ENCODE measurements at regions not wholly inside any gene's neighbourhood (a gene's known extent, or its start where the extent isn't known, plus 50 kb on each side); places are given as distances from the start of the nearest gene placed in this dataset.
"Not testable (repeated sequence)": the region's sequence is repeated elsewhere in the genome, so short reads cannot be mapped to it uniquely, and the experiment has no call there.

DNA sequence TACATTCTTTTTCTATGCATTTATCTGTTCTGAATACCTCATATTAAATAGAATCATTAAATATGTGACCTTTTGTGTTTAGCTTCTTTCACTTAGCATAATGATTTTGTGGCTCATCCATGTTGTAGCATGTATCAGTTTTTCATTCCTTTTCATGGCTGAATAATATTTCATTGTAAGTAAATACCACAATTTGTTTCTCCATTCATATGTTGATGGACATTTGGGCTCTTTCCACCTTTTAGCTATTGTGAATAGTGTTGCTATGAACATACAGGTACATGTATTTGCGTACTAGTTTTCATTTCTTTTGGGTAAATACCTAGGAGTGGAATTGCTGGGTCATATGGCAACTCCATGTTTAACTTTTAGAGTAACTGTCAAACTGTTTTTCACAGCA lies 85.1 kb downstream of the GNL3L start:
- DNase-seq: no peak

DNA sequence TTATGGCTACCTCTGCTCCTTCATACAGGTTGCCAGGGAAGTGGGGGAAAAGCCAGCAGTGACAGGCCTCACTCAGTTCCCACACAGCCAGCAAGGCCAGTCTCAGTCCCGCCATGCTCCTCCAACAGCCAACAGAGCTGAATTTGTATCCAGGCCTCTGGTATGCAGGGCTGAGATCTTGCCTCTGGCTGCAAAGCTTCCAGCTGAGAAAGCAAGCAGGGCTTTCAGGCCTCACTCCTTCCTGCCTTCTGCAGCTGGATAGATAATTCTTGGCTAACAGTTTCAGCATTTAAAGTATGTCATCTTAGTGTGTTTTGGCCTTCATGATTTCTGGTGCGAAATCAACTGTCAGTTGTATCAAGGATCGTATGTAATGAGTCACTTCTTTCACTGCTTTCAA lies 103.6 kb downstream of the GNL3L start:
- no peak for DNase-seq

DNA sequence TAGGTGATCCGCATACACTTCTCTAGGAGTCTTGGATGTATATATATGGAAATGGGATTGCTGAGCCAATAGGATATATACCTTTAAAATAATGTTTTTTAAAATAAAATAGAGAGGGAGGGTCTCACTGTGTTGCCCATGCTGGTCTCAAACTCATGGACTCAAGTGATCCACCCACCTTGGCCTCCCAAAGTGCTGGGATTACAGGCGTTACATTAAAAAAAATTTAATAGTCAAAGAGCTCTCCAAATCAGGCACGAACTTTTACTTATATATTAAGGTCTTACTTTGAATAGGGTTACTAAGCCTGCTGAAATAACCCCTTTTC lies 109.0 kb downstream of the GNL3L start:
- peak; percentile 1 for DNase-seq

DNA sequence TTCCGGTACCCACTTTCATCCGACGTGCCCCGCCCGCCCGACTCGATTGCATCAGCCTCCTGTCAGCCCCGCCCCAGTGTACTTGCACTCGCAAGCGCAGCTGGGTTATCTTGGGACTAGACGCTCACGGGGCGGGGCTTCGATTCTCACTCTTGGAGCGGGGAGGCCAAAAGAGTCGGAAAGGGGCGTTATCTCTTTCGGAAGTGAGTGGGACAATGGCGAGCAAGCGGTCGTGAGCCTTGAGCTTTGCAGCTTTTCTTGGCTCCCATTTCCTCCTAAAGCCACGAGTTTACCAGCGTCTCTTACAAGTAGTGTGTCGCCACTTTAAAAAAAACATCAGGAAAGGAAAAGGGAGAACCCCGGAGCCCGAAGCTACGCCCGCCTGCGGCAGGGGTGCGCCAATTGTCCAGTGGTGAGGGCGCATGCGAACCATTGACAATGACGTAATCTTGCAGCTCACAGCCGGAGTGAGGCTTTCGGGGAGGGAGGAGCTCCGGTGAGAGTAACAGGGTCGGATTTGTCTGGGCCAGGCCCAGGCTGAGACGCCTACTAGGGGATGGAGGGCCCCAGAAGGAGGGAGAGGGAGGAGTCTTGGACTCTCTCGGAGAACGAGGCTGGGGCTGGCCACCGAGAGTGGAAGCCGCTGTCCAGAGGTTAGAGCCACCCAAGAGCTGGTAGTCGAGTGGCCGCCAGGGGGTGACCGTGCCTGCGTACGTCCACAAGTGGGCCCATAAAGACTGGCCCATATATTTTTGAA lies 109.5 kb downstream of the GNL3L start:
- peak; percentile 93 for DNase-seq

DNA sequence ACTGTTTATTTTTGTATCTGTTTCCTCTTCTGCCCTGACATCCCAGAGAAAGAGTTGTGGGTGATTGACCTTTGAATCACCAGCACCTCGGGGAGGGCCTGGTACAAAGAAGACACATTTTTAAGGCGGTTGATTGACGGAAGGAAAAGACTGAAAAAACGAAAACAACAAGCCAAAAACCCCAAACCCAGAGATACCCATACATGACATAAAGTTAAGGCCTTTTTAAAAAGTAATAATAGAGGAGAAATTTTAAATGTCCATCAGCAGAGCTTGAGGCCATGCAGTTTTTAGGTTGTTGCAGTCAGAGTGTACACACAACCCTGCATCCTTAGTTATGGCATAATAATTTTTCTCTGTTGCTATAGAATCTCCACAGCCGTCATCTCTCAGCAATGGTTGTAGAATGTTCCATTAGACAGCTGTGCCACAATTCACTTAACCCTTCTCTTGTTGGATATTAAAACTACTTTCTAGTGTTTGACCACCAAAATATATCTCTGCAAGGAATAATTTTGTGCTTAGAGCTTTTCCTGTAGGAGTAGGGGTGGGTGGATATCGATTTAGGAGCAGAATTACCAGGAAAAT lies 110.2 kb downstream of the GNL3L start:
- peak; percentile 4 for DNase-seq

DNA sequence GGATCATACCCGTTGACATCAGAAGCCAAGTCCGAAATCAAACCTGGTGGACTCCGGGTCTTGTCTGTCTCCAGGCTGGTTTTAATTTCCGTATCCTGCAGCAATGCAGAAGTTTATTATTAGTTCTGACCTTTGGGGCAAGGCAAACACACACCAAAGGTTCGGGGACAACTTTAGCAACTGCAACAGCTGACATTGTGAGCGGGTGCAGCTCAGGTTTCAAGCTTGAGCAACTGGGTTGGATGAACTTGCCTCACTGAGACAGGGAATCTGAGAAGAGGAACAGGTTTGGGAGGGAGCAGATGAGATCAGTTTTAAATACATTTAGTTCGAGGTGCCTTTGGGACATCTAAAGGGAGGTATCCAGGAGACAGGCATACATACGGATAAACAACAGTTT lies 110.7 kb downstream of the GNL3L start:
- DNase-seq: peak; percentile 51

DNA sequence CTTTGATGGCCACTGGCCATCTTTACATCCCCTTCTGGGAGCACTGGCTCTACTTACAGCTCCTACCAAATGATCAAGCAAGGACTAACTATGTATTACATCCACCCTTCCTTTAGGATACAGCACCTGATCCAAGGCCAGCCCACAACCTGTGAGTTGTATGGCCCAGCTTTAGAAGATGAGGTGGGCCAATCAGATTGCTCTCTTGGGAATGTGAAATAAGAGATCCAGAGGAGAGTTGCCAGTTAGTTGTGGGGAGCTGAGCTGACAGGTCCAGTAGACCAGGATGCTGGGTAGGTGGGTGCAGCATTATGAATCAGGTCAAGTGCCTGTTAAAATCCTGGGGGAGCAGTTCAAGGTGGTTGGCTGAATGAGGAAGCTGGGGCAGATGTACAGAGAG lies 111.5 kb downstream of the GNL3L start:
- no peak for DNase-seq

DNA sequence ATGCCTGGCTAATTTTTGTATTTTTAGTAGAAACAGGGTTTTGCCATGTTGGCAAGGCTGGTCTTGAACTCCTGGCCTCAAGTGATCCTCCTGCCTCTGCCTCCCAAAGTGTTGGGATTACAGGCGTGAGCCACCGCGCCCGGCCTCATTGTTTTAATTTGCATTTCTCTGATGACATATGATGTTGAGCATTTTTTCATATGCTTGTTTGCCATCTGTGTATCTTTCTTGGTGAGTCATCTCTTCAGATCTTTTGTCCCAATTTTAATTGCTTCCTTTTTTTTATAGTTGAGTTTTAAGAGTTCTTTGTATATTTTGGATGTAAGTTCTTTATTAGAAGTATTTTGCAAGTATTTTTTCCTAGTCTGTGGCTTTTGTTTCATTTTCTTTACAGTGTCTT lies 117.6 kb downstream of the GNL3L start:
- not testable (repeated sequence) for DNase-seq

DNA sequence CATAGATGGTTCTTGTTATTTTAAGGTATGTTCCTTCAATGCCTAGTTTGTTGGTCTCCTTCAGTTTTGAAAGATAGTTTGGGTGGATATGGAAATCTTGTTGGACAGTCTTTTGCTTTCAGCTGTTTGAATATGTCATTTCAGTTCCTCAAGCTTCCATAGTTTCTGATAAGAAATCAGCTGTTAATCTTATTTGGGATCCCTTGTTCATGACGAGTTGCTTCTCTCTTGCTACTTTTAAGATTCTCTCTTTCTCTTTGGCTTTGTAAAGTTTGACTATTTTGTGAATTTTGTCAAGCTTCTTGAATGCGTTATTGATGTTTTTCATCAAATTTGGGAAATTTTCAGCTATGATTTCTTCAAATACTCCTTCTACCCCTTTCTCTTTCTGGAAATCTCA lies 129.5 kb downstream of the GNL3L start:
- no peak for DNase-seq

DNA sequence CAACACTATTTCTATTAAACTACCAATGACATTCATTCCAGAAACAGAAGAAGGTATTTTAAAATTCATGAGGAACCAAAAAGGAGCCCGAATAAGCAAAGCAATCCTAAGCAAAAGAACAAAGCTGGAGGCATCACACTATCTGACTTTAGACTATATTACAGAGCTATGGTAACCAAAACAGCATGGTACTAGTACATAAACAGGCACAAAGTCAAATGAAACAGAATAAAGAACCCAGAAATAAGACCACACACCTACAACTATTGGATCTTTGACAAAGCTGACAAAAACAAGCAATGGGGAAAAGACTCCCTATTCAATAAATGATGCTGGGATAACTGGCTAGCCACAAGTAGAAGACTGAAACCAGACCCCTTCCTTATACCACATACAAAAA lies 122.3 kb downstream of the ITIH6 start:
- DNase-seq: no peak

DNA sequence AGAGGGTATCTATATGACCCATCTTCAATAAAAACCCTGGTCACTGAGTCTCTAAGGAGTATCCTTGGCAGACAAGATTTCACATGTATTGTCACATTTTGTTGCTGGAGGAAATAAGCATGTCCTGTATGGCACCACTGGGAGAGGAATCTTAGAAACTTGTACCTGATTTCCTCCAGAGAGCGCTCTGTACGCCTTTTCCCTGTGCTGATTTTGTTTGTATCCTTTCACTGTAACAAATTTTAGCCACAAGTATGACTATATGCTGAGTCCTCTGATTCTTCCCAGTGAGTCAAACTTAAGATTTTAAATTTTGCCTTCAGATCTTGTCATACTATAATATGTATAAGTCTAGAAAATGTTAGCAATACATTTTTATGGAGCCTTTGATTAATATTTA lies 102.8 kb downstream of the ITIH6 start:
- no peak for DNase-seq

DNA sequence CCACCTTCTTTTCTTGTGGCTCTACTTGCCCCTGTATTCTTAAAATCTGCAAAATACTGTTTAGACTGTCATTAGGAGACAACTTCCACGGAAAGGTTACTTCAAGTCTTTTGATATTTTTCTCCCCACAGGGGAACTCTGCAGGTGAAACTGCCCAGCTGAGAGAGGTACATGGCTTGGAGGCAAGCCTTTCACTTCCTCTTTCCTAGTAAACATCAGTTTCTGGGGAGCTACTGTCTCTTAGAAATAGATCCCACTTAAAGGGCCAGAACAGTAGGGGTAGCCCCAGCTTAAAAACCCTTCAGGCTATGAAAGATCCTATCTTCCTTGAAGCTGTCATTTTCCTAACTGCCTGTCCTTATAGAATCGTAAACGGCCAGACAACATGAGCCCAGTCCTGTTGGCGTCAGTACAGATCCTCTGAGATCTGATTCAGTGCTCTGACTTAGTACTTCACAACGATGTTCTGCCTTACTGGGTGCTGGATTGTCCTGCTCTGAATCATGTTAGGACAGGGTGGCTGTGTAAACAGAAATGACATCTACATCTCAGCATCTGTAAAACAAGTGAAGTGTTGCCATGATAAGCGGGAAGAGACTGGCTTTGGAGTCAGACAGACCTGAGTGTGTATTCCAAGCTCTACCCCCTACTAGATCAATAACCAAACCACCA lies 102.1 kb downstream of the ITIH6 start:
- no peak for DNase-seq

Measured in left kidney (tissue), 1 donor.